ENCODE measurements at regions not wholly inside any gene's neighbourhood (a gene's known extent, or its start where the extent isn't known, plus 50 kb on each side); places are given as distances from the start of the nearest gene placed in this dataset.

DNA sequence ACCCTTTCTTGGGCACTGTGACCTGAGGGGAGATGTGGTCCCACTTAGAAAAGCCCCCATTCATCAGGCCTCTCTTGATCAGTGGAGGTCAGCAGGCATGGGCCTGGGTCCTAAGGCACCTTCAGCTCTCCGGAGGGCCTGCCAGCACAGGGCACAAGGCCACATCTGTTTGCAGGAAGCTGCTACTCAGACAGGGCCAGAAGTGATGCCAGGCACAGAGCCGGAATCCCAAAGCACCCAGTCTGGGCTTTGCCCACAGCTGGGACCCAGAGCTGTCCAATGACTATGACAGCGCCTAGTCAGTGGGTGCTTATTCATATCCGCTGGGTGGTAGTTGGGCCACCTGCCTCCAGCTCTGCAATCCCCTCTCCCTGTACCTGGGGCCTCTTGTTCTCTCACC is 63.2 kb upstream of the ELN start:
- no peak for DNase-seq (ENCODE audit: low spot score)

DNA sequence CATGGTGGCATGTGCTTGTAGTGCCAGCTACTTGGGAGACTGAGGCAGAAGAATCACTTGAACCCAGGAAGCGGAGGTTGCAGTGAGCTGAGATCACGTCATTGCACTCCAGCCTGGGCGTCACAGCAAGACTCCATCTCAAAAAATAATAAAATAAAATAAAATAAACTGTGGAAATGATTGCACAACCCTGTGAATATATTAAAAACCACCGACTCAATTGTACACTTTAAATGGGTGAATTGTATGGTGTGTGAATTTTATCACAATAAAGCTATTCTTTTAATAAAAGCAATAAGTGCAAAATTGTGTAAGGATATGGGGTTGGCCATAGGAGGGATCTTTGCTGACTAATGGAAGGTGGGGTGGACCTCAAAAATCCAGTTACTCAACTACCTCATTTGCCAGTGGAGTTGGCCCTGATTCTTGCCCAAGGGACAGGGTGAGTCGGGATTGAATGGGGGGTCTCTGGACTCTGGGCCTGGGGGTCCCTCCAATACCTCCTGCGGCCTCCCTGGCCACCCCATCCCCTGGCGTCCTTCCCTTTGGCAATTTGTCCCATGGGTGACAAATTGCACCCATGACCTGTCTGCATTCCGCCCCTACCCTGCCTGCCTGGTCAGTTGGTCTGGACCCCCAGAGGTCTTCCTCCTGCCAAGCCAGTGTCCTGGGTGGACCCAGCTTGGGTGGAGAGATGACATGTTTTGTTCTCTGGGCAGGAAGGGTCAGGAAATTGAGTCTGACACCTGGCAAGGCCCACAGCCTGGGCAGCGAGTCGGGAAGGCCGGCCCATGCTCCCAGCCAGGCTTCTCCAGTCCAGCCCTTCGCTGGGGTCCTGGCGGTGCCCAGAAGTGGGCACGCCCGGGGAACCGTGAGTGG is 61.7 kb upstream of the ELN start:
- DNase-seq (ENCODE audit: low spot score), result no peak

DNA sequence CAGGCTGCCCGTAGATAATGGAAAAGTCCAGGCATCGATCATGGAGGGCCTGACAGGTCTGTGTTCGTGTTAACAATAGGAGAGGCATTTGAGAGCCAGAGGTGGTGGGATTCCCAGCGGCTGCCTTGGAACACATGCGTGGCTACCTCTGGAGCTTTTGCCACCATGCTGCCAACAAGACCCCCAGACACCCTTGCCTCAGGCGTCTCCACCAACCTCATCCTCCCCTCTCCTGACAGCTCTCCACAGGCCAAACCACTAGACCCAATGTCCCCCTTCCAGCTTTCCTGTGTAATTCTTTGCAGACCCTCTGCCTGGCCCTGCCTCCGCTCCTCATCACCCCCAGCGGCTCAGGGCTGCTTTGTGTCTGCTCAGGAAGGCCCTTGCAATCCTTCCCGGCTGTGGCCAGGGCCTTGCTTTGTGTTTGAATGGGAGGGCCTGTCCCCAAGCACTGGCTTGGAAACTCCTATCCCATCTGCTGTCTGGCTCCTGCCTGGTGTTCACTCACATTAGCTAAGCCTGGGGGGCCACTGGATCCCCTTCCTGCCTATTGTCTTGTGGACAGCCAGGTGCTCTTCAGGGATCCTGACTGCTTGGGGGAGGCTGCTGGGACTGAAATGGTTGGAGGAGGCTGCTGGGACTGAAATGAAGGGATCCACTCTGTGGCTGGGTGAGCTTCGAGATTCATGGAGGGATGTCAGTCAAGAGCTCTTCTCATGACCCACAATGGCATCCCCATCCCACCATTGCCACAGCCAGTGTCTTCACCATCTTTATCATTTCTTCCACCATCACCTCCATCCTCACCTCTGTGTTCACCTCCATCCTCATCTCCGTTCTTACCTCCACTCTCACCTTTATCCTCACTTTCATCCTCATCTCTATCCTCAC is 60.8 kb upstream of the ELN start:
- no peak for DNase-seq (ENCODE audit: low spot score)

DNA sequence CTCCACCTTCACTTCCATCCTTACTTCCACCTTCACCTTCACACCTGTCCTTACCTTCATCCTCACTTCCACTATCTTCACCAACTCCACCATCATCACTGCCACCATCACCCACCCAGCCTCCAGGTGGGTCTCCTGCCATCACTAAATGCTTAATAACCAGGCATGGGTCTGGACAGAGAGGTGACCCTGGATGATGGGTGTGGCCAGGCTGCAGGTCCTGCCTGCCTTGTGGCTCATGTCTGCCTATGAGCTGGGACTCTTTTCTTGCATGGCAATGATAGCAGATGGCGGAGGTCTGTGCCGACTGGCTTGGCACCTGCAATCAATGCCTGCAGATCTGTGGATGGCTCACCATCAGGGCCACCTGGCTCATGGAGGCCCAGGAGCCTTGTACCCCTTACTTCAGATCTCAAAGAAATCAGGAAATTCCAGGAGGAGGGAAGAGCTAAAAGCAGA is 60.1 kb upstream of the ELN start:
- DNase-seq (ENCODE audit: low spot score), result no peak

DNA sequence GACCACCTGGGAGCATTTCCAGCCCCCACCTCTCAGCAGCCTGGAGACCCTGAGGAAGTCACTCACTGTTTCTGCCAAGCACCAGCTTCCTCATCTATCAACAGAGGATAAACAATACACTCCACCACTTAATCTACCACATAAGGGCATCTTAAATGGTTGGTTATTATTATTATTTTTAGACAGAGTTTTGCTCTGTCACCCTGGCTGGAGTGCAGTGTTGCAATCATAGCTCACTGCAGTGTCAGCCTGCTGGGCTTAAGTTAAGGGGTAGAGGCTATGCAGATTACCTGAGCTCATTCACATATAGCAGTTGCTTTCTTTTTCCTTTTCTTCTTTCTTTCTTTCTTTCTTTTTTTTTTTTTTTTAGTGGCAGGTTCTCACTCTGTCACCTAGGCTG is 59.5 kb upstream of the ELN start:
- no peak for DNase-seq (ENCODE audit: low spot score)

DNA sequence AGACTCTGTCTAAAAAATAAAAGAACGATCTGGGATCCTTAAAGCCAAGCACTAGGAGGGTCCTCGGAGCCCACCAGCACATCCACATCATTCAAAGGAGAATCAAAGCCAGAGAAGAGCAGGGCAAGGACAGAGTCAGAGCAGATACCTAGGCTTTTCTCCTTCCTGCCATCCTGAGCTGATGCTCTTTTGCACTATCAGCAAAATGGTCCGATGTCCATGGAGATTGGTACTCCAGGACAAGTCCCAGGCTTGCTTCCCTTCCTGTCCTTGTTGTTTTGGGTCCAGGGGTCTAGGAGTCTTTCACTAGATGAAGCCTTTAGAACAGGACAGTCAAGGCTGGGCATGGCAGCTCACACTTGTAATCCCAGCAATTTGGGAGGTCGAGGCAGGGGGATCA is 58.0 kb upstream of the ELN start:
- no peak for DNase-seq (ENCODE audit: low spot score)

DNA sequence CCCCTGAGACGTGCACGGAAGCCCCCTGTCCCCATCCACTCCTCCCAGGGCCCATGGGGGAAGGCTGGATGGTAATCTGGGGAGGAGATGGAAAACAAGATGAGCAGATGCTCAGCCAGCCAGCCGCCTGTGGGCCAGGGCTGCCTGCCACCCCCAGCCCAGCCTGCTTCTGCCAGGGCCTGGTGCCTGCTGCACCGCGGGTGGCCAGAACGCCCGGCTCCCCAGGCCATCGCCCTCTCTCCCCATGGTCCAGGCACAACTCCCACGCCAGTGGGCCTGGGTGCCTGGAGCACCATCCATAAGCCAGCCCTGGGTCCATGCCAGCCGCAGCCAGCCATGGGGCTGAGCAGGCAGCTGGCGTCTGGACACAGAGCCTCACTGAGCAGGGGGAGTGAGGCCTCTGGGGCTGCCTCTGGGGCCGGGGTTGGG is 57.2 kb upstream of the ELN start:
- DNase-seq (ENCODE audit: low spot score), result no peak

DNA sequence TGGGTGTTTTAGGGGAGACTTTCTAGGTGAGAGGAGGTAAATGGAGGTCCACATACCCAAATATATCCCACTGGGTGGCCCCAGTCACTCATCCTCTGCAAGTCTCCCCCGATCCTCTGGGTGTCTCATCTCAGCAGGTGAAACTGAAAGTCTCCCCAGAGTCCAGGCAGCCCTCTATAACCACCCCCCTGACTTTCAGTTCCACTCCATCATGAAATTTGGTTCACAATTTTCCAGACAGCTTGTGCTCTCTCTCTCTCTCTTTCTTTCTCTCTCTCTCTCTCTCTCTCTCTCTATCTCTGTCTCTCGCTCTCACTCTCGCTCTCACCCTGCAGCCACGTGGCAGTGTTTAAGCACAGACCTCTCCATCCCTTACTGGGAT is 56.7 kb upstream of the ELN start:
- DNase-seq (ENCODE audit: low spot score), result no peak

DNA sequence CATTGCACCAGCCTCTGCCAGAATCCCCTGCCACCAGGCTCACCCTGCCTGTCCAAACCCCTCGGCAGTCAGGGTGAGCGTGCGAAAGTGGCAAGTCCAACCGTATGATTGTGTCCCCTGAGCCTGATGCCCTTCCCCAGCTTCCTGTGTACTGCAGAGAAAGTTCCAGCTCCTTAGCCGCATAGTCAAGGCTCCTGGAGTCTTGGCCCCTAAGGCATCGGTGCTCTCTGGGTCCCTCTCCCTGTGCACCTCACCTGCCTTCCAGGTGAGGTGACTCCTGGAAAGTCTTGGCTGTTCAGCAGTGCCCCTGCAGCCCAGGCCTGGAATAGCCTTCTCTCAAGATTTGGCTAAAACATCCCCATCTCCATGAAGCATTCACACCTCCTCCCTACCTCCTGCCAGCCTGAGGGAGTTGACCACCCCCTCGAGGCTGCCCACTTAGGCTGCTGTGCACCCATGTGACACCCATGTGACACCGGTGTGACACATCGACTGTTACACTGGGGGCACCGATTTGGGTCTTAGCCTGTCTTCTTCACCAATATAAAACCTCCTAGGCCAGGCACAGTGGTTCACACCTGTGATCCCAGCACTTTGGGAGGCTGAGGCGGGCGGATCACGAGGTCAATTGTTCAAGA is 56.1 kb upstream of the ELN start:
- DNase-seq (ENCODE audit: low spot score), result no peak

DNA sequence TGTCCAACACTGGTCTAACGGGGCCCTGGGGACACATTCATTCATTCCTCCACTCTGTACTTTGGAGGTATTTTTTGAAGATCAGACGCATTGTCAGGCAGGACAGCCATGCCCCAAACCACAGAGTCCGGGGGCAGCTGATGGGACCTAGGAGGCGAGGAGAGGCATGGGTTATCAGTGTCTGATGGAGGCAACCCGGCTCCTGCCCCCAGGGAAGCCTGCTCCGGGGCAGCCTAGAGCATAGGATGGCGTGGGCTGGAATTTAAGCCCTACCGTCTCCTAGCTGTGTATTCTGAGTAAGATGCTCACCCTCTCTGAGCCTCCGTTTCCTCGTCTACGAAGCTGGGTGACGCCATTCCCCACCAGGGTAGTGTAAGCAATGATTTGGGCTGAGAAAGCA is 55.4 kb upstream of the ELN start:
- no peak for DNase-seq (ENCODE audit: low spot score)

DNA sequence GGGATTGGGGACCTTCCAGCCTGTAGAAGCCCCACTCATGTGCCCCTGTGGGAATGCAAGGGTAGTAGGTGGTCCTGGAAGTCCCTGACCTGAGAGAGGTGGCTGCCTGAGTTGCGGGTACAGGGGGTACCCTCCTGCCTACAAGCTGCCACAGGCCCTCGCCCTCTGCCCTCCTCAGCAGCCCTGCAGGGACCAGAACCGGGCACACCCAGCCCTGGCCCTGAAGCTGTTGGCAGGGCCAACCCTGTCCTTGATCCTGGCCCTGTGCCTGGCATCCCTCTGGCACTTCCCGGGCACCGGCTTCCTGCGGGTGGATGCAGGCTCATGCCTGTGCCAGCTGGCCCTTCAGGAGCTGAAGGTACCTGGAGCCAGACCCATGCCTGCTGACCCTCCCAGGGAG is 54.9 kb upstream of the ELN start:
- DNase-seq (ENCODE audit: low spot score), result no peak

DNA sequence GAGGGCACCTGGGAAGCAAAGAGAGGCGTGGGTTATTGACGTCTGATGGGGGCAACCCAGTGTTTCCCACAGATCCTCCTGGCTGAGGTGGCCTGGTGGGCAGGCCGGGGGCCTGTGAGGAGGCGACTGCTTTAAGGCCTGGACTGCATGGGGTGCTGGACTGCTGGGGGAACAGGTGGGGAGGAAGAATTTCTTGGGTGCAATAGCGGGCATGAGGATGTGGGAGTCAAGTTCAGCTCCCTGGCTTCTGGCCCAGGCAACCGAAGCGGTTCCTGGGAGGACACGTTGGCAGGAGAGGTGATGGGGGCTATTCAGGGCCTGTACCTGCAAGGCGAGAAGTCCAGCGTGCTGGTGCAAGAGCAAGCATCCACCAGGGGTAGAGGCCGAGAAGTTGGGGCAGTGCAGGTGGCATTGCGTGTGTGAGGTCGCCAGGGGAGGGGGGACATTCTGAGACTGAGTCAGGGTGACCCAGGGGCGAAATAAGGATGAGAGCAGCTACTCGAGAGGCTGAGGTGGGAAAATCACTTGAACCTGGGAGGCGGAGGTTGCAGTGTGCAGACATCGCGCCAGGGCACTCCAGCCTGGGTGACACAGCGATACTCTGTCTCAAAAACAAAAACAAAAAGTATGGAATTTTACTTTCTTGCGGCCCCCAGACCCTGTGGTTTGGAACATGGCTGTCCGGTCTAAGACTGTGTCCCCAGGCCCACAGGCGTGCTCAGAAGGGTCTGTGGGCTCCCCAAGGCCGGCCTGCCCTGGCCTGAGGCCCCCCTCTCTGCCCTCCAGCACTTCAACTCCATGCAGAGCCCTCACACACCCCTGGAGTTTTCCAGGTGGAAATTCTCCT is 53.6 kb upstream of the ELN start:
- DNase-seq (ENCODE audit: low spot score), result no peak

DNA sequence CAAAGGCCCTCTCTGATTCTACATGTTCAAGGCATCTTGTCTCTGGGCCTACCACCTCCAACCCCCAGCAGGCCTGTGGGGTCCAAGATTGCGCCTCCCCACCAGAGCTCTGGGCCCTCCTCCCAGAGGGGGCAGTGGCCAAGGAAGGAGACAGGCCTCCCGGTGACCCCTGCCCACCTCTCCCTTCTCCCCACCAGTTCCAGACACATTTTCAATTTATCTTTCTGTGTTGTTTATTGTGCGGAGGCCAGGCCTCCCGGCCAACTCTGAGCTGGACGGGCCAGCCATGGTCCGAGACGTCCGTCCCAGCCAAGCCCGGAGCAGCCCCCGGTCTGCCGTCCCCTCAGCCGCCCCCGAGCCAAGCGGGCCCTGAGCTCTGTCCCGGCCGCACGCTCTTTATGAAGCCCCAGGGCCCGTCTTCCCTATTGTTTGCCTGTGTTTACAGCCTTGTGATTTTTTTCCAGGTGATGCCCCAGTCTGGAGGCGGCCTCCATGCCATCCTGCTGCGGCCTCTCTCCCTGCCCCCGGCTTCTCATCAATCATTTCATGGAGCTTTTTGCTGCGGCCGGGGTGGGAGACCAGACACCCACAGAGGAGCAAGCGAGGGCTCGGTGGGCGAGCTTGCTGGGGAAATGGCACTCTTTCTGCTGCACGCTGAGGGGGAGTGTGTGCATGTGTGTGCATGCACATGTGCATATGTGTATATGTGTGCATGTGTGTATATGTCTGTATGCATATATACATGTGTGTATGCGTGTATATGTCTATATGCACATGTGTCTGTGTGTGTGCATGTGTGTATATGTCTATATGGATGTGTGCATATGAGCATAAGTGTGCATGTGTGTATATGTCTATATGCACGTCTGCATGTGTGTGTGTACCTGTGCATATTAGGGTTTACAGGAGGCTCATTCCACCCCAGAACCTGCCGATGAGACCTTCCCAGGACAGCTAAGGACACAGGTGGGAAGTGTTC is 52.7 kb upstream of the ELN start:
- DNase-seq (ENCODE audit: low spot score), result no peak

DNA sequence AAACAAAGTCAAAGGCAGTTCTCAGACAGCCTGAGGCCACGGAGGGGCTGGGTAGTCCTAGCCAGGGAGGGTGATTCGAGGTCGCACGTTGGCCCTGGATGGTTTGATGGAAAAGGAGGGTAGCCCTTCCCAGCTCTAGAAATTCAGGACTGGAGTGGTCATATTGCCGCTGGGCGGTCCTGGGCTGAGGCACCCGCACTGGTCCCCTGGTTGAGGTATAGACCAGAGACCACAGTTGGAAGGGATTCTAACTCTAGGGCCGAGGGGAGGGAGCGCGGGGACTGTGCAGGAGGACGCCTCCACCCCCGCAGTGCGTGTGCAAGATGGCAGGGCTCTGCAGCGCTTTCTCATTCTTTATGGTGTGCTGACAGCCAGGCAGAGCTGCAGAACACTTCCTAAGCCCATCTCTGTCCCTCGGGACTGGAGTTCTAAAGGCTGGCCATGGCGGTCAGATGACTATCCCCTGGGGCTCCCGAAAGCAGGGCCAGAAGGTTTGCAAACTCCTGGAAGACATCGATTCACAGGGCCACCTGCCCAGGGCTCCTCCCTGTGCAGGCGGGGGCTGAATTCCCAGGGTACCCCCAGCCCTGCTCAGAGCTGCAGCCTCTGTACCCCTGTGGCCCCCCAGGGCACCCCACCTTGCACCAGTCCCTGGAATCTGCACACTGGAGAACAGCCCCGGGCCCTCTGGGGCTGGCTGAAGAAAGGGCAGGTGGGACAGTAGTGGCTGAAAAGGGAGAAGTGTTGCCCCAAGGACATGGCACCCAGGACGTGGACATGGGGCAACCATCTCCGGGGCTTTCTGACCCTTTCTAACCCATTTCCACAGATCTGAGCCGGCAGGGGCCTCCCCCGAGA is 51.0 kb upstream of the ELN start:
- no peak for DNase-seq (ENCODE audit: low spot score)

DNA sequence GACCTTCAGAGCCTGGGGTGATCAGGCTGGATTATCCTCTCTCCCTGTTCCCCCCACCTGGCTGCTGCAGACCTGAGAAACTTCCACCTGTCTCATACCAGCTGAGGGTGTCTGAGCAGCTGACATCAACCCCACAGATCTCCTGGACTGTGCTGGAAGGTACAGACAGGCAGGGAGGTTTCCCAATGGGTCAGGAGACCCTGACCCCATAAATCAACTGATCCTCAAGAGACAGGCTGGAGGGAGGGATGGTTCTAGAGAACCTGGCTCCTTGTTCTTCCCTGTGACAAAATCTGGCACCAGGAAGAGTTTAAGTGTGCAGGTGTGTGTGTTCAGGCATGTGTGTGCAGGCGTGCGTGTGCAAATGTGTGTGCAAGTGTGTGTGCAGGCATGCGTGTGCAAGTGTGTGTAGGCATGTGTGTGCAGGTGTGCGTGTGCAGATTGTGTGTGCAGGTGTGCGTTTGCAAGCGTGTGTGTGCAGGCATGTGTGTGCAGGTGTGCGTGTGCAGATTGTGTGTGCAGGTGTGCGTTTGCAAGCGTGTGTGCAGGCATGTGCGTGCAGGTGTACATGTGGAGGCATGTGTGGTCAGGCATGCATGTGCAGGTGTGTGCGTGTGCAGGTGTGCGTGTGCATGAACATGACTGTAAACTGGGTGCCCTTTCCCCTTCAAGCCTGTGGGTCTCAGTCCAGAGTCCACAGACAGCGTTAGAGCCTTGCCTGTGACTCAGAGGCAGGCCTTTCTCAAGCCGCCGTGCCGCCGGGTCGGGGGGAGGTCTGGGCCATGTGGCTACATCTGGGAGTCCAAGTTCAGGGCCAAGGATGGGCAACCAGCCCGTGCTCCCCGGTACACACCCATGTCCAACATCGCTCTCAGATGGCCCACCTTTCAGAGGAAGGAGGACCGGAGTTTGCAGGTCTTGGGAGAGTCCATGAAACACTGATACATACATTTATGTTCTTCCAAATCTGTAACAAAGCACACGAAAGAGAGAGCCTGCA is 50.1 kb upstream of the ELN start:
- peak; percentile 59 for DNase-seq (ENCODE audit: low spot score)

Measured in HuH-7 (cell line).